GM19395 (cell line): ENCODE measurements at regions not wholly inside any gene's neighbourhood (a gene's known extent, or its start where the extent isn't known, plus 50 kb on each side); places are given as distances from the start of the nearest gene placed in this dataset.
A peak's percentile ranks its signal among the peaks of the same experiment; 100 is the strongest.

ENCODE experiments used
- ATAC-seq: cut with Tn5 transposase; IDR thresholded peaks from one replicate; pipeline ENCODE4 v1.9.1; 2021; ENCODE audit warnings: mild to moderate bottlenecking, moderate library complexity; ENCODE audit not compliant: unreplicated experiment

GRCh38 chr15:60093273-60094067, 89.4 kb downstream of the FOXB1 start:
- no peak for ATAC-seq

GRCh38 chr15:60095711-60096110, 91.6 kb downstream of the FOXB1 start:
- no peak for ATAC-seq

GRCh38 chr15:60096157-60096556, 92.0 kb downstream of the FOXB1 start:
- ATAC-seq, result no peak

DNA sequence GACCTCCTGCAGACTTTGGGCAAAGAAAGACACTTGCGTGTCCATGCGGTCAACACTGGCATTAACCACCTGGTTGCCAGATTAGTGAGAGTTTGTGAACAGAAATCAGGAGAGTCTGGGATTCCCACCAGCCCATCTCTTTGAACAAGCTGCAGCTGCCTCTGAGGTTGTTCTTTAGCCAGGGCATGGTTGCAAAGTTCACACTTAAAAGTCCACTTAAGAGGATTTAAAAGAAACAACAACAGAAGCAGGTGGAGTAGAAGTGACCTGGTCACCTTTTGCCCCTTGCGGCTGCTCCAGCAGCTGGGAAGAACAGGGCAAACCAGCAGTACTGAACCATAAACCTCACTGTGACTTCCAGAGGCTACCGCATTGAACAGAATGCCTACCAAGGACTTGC, 97.3 kb downstream of the FOXB1 start:
- ATAC-seq, result no peak

DNA sequence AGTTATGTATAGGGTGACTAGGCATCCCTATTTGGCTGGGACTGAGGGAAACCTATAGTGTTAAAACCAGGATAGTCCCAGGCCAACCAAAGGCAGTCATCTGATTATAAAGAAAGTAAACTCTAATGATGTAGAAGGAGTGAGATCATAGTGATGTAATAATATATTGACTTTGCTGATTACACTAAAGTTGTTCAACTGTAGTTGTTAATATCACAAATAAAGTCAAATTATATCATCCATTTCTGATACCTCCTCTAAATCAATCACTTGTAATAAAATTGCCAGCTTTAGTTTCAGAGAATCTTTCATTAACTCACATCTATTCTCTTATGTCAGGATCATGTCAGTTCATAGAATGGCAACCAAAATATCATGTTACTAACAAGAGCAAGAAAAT, 98.6 kb downstream of the FOXB1 start:
- ATAC-seq, result no peak

DNA sequence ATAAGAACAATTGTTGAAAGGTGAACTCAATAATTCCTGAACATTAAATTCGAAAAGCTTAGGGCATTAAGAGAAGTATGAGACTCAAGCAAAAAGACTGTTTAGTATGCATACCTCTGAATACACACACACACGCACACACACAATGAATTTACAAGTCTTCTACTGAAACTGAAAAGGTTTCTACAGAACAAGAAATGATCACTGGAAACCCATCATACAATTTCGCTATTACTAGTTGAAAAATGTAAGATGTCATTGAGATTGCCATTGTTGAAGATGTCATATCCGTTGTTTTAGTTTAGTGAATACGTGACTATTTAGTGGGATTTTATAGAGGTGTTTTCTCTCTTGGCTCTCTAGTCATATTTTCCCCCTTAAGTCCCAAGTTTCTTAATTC, 106.8 kb downstream of the FOXB1 start:
- ATAC-seq, result no peak

DNA sequence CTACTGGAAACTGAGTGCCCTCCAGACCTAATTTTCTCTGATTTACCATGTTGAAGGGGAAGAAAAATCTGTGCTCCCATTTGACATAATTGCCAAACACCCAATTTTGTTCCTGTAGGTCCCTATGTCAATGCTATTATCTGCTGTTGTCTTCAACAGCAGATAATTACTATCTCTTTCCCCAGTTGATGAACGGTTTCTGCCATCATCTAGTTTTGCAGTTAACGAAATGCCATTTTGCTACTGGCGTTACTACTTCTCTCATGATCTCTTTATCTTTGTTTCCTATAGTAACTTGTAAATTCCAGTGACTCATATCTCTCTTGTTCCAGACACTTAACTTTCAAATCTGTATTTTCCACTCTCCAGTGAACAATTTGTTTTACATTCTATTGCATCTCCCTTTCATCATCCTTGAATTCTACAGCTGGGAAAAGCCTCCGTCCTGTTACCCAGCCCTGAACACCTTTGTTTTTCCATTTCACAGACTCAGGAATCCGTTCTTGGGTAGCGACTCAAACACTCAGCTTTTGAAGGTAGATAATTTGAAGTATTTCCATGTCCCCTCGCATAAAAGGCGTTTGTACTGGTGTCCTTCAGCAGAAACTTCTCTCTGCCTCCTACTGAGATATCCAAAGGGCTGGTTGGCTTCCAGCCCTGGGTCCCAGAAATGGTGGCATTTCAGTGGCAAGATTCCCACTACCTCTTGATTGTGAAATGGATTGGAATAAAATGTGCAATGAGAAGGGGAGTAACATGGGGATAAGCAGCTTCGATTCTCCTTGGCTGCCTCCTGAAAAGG, 111.7 kb downstream of the FOXB1 start:
- no peak for ATAC-seq

- ATAC-seq, result no peak
Measured at GRCh38 chr15:60116456-60117089, 112.5 kb downstream of the FOXB1 start.

- ATAC-seq, result no peak
Measured at GRCh38 chr15:60118146-60118545, 114.0 kb downstream of the FOXB1 start.

- no peak for ATAC-seq
Measured at GRCh38 chr15:60118626-60119025, 114.5 kb downstream of the FOXB1 start.

GRCh38 chr15:60119101-60119500, 115.0 kb downstream of the FOXB1 start:
- ATAC-seq, result no peak

DNA sequence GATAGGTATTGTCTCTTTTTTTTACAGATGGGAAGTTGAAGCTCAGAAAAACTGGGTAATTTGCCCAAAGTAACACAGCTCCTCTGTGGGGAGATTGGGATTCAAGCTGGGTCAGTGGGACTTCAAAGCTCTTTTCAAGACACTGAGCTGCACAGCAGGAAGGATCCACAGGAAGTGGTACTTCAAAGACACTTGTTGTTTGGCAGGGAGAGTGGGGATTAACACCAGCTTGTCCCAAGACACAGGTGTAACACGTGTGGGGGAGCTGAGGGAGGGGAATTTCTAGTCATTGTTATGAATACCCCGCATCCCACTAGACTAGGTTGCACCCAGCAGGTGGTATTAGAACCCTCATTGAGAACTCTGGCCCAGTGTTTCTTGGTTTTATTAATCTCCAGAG, 116.0 kb downstream of the FOXB1 start:
- ATAC-seq, result no peak

DNA sequence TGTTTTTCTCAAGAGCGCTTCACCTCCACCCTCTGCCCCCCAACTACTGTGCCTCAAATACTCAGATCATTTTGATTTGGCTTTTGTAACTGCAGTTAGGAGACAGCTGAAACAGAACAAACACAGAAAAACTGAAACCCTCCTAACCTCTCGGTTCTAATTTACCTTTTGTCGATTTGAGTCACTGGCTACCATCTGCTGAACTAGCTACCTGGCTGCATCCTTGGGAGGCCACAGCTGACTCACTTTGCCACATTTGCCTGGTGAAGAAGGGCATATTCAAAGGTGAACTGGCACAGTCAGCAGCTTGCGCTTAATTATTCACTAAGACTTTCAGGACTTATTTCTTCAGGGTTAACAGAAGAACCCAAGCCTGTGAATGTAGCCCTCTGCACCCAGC, 117.7 kb downstream of the FOXB1 start:
- peak; percentile 74 for ATAC-seq

- no peak for ATAC-seq
Measured at GRCh38 chr15:60122691-60123090, 118.6 kb downstream of the FOXB1 start.

DNA sequence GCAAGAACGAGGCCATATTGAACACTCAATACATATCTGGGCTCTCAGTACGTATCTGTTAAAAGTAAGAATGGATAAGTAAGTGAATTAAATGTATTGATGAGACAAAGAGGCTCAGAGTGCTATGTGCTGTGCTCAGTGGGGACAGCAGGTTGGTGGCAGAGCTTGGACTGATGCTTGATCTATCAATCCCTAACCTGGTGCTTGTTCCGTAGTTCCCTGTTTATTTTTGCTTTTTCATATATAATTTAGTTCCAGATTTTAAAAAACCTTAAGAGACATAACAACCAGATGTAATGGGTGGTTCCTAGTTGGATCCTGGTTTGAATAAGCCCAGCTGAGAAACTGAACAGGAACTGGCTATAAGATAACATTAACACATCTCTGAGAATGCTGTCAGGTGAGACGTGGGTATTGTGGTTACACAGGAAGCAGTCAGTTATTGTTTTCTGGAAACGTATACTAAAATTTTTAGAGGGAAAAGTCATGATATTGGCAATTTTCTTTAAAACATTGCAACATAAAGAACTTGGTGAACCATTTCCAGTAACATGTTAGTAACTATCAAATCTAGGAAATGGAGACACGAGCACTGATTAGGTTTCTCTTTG, 120.5 kb downstream of the FOXB1 start:
- ATAC-seq, result no peak

GRCh38 chr15:60125334-60125733, 121.2 kb downstream of the FOXB1 start:
- no peak for ATAC-seq

- ATAC-seq, result no peak
Measured at GRCh38 chr15:60126200-60126599, 122.1 kb downstream of the FOXB1 start.

DNA sequence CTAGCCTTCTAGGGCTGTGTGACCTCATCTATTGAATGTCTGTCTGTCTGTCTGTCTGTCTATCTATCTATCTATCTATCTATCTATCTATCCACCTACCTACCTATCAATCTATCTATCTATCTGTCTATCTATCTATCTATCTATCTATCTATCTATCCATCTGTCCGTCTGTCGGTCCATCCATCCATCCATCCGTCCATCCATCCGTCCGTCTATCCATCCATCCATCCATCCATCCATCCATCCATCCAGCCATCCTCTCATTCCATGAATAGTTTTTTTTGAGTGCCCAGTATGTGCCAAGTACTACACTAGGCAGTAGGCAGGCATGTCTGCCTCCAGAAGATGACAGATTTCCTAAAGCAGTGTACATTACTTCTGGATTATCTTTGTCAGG, 122.5 kb downstream of the FOXB1 start:
- no peak for ATAC-seq

DNA sequence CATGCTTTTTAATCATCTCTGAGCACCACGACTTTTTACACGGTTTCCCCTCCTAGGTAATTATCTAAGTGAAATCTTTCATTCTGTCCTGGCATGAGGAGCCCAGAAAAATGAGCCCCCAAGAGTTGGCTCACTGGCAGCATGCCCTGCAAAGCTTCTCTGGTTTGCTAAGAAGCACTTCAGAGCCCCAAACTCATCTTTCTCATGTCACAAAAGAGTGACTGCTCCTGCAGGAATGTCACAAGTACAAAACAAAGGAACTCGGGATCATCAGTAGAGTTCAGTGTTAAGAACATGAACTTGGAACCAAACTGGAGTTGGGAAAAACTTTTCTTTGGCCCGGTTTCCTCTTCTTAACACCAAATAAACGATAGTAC, 123.9 kb downstream of the FOXB1 start:
- ATAC-seq, result no peak

DNA sequence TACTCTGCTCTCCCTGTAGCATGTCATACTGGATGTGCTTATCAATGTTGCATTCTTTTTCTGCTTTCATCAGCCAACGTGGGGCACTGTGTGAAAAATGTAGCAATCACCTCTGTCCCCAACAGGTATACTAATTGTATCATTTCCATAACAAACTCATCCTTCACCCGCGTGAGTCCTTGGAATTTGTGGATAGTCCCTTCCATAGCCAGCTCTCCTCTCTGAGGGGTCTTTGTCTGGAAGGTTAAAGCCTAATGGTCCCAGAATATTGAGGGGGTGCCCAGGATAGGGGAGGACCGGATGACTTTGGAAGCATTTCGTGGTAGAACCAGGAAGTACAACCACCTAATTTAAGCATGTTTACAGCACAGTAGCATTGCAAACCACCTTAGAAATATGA, 124.6 kb downstream of the FOXB1 start:
- ATAC-seq, result no peak

- ATAC-seq, result no peak
Measured at GRCh38 chr15:60130398-60130797, 126.3 kb downstream of the FOXB1 start.
